GM18858 (cell line): ENCODE measurements at regions not wholly inside any gene's neighbourhood (a gene's known extent, or its start where the extent isn't known, plus 50 kb on each side); places are given as distances from the start of the nearest gene placed in this dataset.

Source experiments
- ATAC-seq: cut with Tn5 transposase; IDR thresholded peaks from one replicate; pipeline ENCODE4 v1.9.1; 2021; ENCODE audit not compliant: unreplicated experiment

- ATAC-seq, result no peak
Observed at GRCh38 chr21:41689289-41689583, 77.6 kb downstream of the RIPK4 start.

DNA sequence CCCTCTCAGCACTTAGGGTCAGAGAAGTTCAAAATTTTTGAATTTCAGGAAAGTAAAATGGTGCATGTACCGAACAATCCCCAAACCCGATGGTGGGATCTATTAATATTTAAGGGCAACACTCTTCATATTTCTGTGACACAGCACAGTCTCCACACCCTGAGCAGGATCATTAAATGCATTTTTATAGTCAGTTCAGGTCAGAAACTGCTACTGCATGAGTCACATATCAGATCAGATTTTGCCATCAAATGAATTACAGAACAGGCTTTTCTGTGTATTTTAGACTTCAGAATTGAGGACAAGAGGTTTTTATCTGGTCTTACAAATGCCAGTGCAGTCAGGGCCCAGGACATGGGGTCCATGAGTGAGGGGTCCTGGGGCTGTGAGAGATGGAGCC, 79.2 kb downstream of the RIPK4 start:
- ATAC-seq, result no peak

DNA sequence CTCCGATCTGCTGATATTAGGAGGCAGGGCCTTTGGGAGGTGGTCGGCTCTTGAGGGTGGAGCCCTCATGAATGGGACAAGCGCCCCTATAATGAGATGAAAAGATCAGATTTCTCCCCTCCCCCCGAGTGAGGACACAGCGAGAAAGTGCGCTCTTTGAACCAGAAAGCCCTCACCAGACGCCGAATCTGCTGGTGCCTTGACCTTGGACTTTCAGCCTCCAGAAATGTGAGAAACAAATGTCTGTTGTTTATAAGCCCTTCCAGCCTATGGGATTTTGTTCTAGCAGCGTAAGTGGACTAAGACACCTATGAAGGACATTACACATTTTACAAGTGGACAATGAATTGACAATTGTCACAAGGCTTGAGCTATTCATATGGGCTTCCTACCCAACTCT, 80.2 kb downstream of the RIPK4 start:
- no peak for ATAC-seq

GRCh38 chr21:41685511-41686149, 81.2 kb downstream of the RIPK4 start:
- ATAC-seq, result no peak

- ATAC-seq, result no peak
Observed at GRCh38 chr21:41684381-41685245, 82.2 kb downstream of the RIPK4 start.

DNA sequence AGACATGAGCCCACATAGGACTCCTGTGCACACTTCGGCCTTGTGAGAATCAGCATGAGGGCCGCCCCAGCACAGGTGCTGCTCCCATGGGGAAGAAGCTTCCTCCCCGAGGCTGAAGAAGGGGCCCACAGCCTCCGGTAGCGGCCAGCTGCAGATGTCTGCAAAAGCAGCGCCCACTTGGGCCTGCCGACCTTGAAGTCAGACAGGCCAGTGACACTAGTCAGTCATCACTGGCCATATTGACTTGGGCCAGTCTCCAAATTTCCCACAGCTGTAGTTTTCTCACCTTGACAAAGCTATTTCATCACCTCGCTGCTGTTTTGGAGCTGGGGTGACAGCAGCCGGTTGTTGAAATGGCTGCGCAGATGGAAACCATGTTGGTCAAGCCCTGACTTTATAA, 83.0 kb downstream of the RIPK4 start:
- ATAC-seq, result no peak

DNA sequence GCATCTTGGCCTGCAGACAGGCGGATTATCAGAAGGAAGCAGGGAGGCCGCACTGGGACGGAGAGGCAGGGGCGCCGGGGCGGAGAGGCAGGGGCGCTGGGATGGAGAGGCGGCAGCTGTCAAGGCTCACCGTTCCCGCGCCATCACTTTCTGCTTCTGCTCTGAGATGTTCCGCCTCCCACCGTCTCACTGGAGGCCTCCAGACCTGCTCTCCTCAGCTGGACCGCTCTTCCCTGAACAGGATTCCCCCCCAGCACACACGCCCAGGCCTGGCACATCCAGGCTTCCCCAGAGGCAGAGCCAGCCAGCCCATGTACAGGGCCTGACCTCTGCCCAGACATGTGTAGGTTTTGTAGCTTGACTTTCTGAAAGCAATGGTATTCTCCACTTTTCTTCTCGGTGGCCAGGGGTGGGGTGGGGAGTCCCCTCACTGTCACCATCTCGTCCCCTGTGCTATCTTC, 84.1 kb downstream of the RIPK4 start:
- ATAC-seq, result no peak

GRCh38 chr21:41681939-41682718, 84.7 kb downstream of the RIPK4 start:
- ATAC-seq, result no peak

DNA sequence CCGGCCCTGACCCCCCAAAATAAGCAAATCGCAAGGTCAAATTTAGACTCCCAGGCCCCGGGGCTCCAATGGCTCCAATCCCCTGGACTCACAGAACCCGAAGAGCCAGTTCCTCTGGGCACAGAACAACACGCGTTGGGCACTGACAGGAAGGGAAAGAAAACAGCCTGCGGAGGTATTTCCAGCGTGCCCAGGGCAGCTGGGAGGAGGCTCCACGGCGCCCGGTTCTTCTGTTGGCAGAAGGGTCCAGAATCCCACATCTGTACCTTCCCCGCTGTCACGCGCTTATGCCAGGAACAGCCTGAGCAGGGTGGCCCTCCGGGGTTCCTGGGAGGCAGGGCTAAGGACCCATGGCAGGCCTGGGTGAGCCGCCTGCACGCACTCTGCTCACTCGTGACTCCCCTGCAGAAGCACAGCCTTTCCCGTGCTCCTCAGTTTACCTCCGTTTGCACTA, 85.5 kb downstream of the RIPK4 start:
- ATAC-seq, result no peak

DNA sequence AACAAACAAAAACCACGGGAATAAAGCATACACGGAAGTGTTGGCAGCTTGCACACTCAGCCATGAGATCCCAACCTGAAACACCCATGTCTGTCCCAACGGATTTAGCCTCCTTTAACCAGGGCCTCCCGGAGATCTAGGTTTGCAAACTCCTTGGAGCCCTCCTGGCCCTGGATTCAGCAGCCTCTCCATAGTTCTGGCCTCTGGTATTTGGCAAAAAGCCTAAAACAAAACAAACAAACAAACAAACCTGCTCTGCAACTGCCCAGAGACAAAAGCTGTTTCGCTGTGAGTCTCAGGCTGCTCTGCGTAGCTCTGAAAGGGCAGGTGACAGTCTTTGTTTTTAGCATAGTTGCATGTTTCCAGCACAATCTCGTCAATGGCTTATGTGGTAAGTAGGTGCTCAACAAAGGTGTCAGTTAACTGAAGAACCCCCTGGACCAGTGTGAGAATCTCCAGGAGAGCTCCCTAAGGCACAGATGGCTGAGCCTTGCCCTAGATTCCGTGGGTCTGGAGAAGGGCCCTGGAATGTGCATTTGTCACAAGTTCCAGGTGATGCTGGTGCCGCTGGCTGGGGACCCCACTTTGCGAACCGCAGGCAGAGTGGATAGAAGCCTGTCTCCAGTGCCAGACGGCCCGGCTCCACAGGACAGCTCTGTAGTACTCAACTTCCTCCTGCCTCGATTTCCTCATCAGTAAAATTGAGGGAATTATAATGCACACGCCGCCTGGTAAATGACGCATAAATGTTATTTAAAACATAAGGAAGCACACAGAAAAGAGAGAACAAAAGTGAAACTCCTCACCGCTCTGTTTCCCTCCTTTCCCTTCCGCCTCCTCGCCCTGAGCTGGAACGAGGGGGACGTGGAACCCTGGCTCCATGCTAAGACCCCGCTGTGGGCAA, 86.2 kb downstream of the RIPK4 start:
- no peak for ATAC-seq

- no peak for ATAC-seq
Observed at GRCh38 chr21:41678924-41679318, 87.9 kb downstream of the RIPK4 start.

GRCh38 chr21:41678016-41678923, 88.6 kb downstream of the RIPK4 start:
- no peak for ATAC-seq

GRCh38 chr21:41677671-41678015, 89.2 kb downstream of the RIPK4 start:
- no peak for ATAC-seq

GRCh38 chr21:41676198-41676597, 90.7 kb downstream of the RIPK4 start:
- ATAC-seq, result no peak

GRCh38 chr21:41675574-41675973, 91.3 kb downstream of the RIPK4 start:
- no peak for ATAC-seq

DNA sequence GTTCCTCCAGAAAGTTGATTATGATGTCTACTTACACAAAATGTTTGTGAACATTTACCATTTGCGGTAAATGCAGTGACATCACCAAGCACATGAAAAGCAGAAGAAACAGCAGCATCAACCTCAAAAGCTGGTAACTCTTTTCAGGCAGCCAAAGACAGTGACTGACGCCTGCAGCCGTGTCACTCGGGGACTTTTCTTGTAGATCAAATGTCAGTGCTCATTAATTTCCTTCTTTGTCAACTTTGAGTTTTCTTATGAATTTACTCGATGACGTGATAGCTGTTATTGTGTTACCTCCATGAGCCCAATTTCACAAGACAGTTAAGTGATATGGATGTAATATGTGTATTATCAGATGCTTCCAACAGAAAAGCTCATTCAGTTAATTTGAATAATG, 92.5 kb downstream of the RIPK4 start:
- no peak for ATAC-seq

GRCh38 chr21:41673596-41674335, 93.1 kb downstream of the RIPK4 start:
- no peak for ATAC-seq

DNA sequence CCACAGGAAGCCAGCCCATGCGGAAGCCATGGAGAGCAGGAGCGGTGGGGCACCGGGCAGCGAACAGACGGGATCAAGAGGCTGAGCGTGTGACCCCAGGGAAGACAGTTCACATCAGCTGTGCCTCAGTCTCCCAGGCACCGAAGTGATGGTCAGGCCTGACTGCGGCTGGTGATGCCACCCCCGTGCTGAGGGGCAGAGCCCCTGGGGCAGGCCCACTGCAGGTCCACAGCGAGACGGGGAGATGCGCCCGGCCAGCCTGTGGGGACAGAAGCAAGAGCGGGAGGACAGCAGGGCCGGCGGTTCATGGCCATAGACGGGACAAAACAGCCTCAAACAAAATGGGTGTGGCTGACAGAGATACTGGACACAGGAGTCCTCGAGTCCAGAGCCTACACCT, 93.8 kb downstream of the RIPK4 start:
- ATAC-seq, result no peak

- ATAC-seq, result no peak
Observed at GRCh38 chr21:41672543-41672915, 94.3 kb downstream of the RIPK4 start.
